CD8-positive, alpha-beta memory T cell (primary cell): ENCODE measurements at regions not wholly inside any gene's neighbourhood (a gene's known extent, or its start where the extent isn't known, plus 50 kb on each side); places are given as distances from the start of the nearest gene placed in this dataset.
"Not testable (repeated sequence)": the region's sequence is repeated elsewhere in the genome, so short reads cannot be mapped to it uniquely, and the experiment has no call there.

ENCODE experiments used
- CTCF ChIA-PET: fragments of 350-600 bp; sonication (Branson Sonifier 250); formaldehyde crosslinking; loops from one replicate; lab custom pipeline; 2021; ENCODE audit warnings: antibody characterized with exemption; lab: Charles Lee
- POLR2A ChIA-PET: fragments of 350-600 bp; sonication (Branson Sonifier 250); formaldehyde crosslinking; loops from one replicate; lab custom pipeline; 2021; ENCODE audit warnings: antibody characterized with exemption; lab: Charles Lee
- DNase-seq, 5 donors: peaks; one replicate each; pipeline versions ENCODE4 v3.0.0 to v3.0.0-alpha.2; 2020 to 2022; ENCODE audit warnings: mixed read lengths in 1 of 5
- H3K27ac ChIP-seq: one replicate; pipeline ENCODE4 v1.7.0; 2013; ENCODE audit warnings: low read depth, mild to moderate bottlenecking, low read length, moderate library complexity
- H3K27me3 ChIP-seq: 2 replicates; pipeline ENCODE4 v1.7.0; 2013; ENCODE audit warnings: low read length, mild to moderate bottlenecking; ENCODE audit not compliant: insufficient read depth, poor library complexity, severe bottlenecking
- H3K36me3 ChIP-seq: 2 replicates; pipeline ENCODE4 v1.7.0; 2013; ENCODE audit warnings: mild to moderate bottlenecking, low read length, moderate library complexity; ENCODE audit not compliant: insufficient read depth
- H3K4me1 ChIP-seq: 2 replicates; pipeline ENCODE4 v1.7.0; 2013; ENCODE audit warnings: mild to moderate bottlenecking, low read length, moderate library complexity; ENCODE audit not compliant: insufficient read depth
- H3K4me3 ChIP-seq: 2 replicates; pipeline ENCODE4 v1.7.0; 2013; ENCODE audit warnings: mild to moderate bottlenecking, low read length
- H3K9me3 ChIP-seq: 2 replicates; pipeline ENCODE4 v1.7.0; 2013; ENCODE audit warnings: mild to moderate bottlenecking, low read length
- H3K27ac Mint-ChIP-seq, 8 donors: one replicate each; pipeline ENCODE4 v1.8.0; 2020 to 2021; ENCODE audit warnings: mixed read lengths in 8 of 8, mild to moderate bottlenecking in 6 of 8, inconsistent platforms in 3 of 8, moderate library complexity in 3 of 8
- H3K27me3 Mint-ChIP-seq, 2 donors: one replicate each; pipeline ENCODE4 v1.8.0; 2020 to 2021; ENCODE audit warnings: mixed read lengths in 2 of 2, mild to moderate bottlenecking in 1 of 2, moderate library complexity in 1 of 2
- H3K36me3 Mint-ChIP-seq, 3 donors: one replicate each; pipeline ENCODE4 v1.8.0; 2020 to 2021; ENCODE audit warnings: mixed read lengths in 3 of 3, inconsistent platforms in 1 of 3, mild to moderate bottlenecking in 1 of 3
- H3K4me1 Mint-ChIP-seq, 3 donors: one replicate each; pipeline ENCODE4 v1.8.0; 2020 to 2021; ENCODE audit warnings: mixed read lengths in 3 of 3, inconsistent platforms in 1 of 3, mild to moderate bottlenecking in 1 of 3
- H3K4me3 Mint-ChIP-seq, 7 donors: one replicate each; pipeline ENCODE4 v1.8.0; 2020 to 2021; ENCODE audit warnings: mixed read lengths in 7 of 7, mild to moderate bottlenecking in 6 of 7, moderate library complexity in 4 of 7, inconsistent platforms in 2 of 7
- H3K9me3 Mint-ChIP-seq, 5 donors: one replicate each; pipeline ENCODE4 v1.8.0; 2020 to 2022; ENCODE audit warnings: mixed read lengths in 5 of 5, mild to moderate bottlenecking in 3 of 5, moderate library complexity in 2 of 5, inconsistent platforms in 1 of 5

- POLR2A ChIA-PET: no interaction called here
- CTCF ChIA-PET: no interaction called here
- Mint-ChIP-seq H3K27ac (no peak overlapping the region), H3K9me3 (peaks cover 0 to 7% (median 3%) of the 10 kb centered on the region in 5 donors), H3K4me1 (no peaks in the 10 kb centered on the region), H3K27me3 (peaks cover 0 to 7% of the 10 kb centered on the region in 2 donors), H3K36me3 (no peaks in the 10 kb centered on the region), H3K4me3 (no peak overlapping the region)
- Histone ChIP-seq H3K27ac (no peak overlapping the region), H3K27me3 (no peaks in the 10 kb centered on the region), H3K36me3 (no peaks in the 10 kb centered on the region), H3K4me1 (no peaks in the 10 kb centered on the region), H3K9me3 (no peaks in the 10 kb centered on the region), H3K4me3 (no peak overlapping the region)
- no peak for DNase-seq
These were observed 523.6 kb downstream of the GRIN2A start for GRCh38 chr16:9658586-9658985.

DNA sequence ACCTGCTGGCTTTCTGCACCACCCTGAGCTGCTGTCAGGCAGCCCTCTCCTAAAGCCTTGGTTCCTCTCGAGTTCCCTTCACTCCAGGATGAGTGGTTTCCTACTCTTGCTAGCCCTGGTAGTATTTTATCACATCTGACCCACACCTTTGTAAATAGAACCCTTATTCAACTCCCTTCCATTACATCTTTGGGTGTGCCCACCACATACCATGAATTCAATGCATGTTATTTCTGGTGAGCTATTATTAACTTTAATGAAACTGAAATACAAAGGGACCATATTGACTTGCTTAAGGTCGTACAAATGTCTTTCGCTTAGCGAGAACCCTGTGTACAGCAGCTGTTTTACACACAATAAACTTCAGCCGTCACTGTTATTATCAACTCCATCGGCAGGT lies 521.3 kb downstream of the GRIN2A start:
- DNase-seq: no peak
- no peak overlapping the region for H3K4me3 ChIP-seq
- H3K9me3 Mint-ChIP-seq: peaks cover 0 to 10% (median 5%) of the 10 kb centered on the region in 5 donors
- no peak overlapping the region for H3K27ac Mint-ChIP-seq
- no peaks in the 10 kb centered on the region for H3K36me3 ChIP-seq
- peaks cover 0 to 7% of the 10 kb centered on the region in 2 donors for H3K27me3 Mint-ChIP-seq
- H3K27me3 ChIP-seq: no peaks in the 10 kb centered on the region
- H3K9me3 ChIP-seq: no peaks in the 10 kb centered on the region
- CTCF ChIA-PET: no interaction called here
- H3K4me3 Mint-ChIP-seq: no peak overlapping the region
- POLR2A ChIA-PET: no interaction called here
- no peaks in the 10 kb centered on the region for H3K4me1 ChIP-seq
- H3K36me3 Mint-ChIP-seq: no peaks in the 10 kb centered on the region
- no peaks in the 10 kb centered on the region for H3K4me1 Mint-ChIP-seq
- no peak overlapping the region for H3K27ac ChIP-seq

GRCh38 chr16:9661336-9662017 lies 520.8 kb downstream of the GRIN2A start:
- peaks cover 0 to 10% (median 5%) of the 10 kb centered on the region in 5 donors for H3K9me3 Mint-ChIP-seq
- CTCF ChIA-PET: no interaction called here
- Histone ChIP-seq H3K4me1 (no peaks in the 10 kb centered on the region), H3K27me3 (no peaks in the 10 kb centered on the region), H3K9me3 (no peaks in the 10 kb centered on the region), H3K36me3 (no peaks in the 10 kb centered on the region), H3K27ac (no peak overlapping the region), H3K4me3 (no peak overlapping the region)
- H3K4me3 Mint-ChIP-seq: no peak overlapping the region
- H3K36me3 Mint-ChIP-seq: no peaks in the 10 kb centered on the region
- peaks cover 0 to 7% of the 10 kb centered on the region in 2 donors for H3K27me3 Mint-ChIP-seq
- no peak for DNase-seq
- POLR2A ChIA-PET: no interaction called here
- no peak overlapping the region for H3K27ac Mint-ChIP-seq
- no peaks in the 10 kb centered on the region for H3K4me1 Mint-ChIP-seq

GRCh38 chr16:9663588-9663987 lies 518.6 kb downstream of the GRIN2A start:
- Histone ChIP-seq H3K27me3 (no peaks in the 10 kb centered on the region), H3K9me3 (no peaks in the 10 kb centered on the region), H3K36me3 (no peaks in the 10 kb centered on the region), H3K4me1 (no peaks in the 10 kb centered on the region), H3K4me3 (no peak overlapping the region), H3K27ac (no peak overlapping the region)
- H3K4me3 Mint-ChIP-seq: no peak overlapping the region
- no peaks in the 10 kb centered on the region for H3K4me1 Mint-ChIP-seq
- DNase-seq: no peak
- peaks cover 0 to 3% (median 0%) of the 10 kb centered on the region in 3 donors for H3K36me3 Mint-ChIP-seq
- ChIA-PET CTCF (no interaction called here), POLR2A (no interaction called here)
- H3K9me3 Mint-ChIP-seq: peaks cover 0 to 6% (median 5%) of the 10 kb centered on the region in 5 donors
- peaks cover 0 to 5% of the 10 kb centered on the region in 2 donors for H3K27me3 Mint-ChIP-seq
- H3K27ac Mint-ChIP-seq: no peak overlapping the region

DNA sequence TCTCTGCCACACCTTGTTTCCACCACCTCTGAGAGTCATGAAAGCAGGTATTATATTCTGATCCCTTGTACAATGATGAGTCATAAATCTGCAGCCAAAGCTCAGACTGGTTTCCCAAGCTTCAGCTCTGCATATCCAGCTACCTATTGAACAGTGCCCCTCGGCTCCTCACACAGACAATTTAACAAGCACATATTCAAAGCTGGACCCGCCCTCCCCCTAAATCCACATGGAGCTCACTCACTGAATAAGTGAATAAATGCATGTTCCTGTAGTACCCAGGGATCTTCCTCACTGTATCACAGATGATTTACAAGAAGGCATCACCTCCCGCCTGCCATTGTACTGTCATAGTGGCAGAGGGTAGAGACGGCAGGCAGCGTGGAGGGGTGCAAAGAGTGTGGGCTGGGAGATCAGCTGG lies 516.4 kb downstream of the GRIN2A start:
- CTCF ChIA-PET: no interaction called here

GRCh38 chr16:9666834-9667480 lies 515.3 kb downstream of the GRIN2A start:
- H3K4me3 ChIP-seq: no peak overlapping the region
- DNase-seq: no peak
- Mint-ChIP-seq H3K36me3 (peaks cover 0 to 3% (median 0%) of the 10 kb centered on the region in 3 donors), H3K27me3 (peaks cover 0 to 2% of the 10 kb centered on the region in 2 donors), H3K27ac (no peak overlapping the region), H3K9me3 (peaks cover 0 to 5% (median 3%) of the 10 kb centered on the region in 5 donors), H3K4me1 (no peaks in the 10 kb centered on the region), H3K4me3 (no peak overlapping the region)
- no peak overlapping the region for H3K27ac ChIP-seq
- CTCF ChIA-PET: no interaction called here
- POLR2A ChIA-PET: no interaction called here
- H3K9me3 ChIP-seq: no peaks in the 10 kb centered on the region
- H3K27me3 ChIP-seq: no peaks in the 10 kb centered on the region
- H3K36me3 ChIP-seq: no peaks in the 10 kb centered on the region
- H3K4me1 ChIP-seq: no peaks in the 10 kb centered on the region

More for the DNA sequence above, 516.4 kb downstream of the GRIN2A start:
- Mint-ChIP-seq H3K27me3 (peaks cover 0 to 5% of the 10 kb centered on the region in 2 donors), H3K4me3 (no peak overlapping the region), H3K4me1 (no peaks in the 10 kb centered on the region), H3K36me3 (peaks cover 0 to 3% (median 0%) of the 10 kb centered on the region in 3 donors), H3K27ac (no peak overlapping the region), H3K9me3 (peaks cover 0 to 5% (median 3%) of the 10 kb centered on the region in 5 donors)
- H3K9me3 ChIP-seq: no peaks in the 10 kb centered on the region
- H3K4me1 ChIP-seq: no peaks in the 10 kb centered on the region
- POLR2A ChIA-PET: no interaction called here
- no peaks in the 10 kb centered on the region for H3K27me3 ChIP-seq
- H3K27ac ChIP-seq: no peak overlapping the region
- DNase-seq: no peak
- no peak overlapping the region for H3K4me3 ChIP-seq
- no peaks in the 10 kb centered on the region for H3K36me3 ChIP-seq

- Histone ChIP-seq H3K9me3 (no peaks in the 10 kb centered on the region), H3K27me3 (no peaks in the 10 kb centered on the region), H3K4me3 (no peak overlapping the region), H3K36me3 (no peaks in the 10 kb centered on the region), H3K27ac (no peak overlapping the region), H3K4me1 (no peaks in the 10 kb centered on the region)
- Mint-ChIP-seq H3K27me3 (peaks cover 0 to 2% of the 10 kb centered on the region in 2 donors), H3K9me3 (peaks cover 0 to 5% (median 0%) of the 10 kb centered on the region in 5 donors), H3K4me1 (no peaks in the 10 kb centered on the region), H3K4me3 (no peak overlapping the region), H3K27ac (no peak overlapping the region), H3K36me3 (peaks cover 0 to 3% (median 0%) of the 10 kb centered on the region in 3 donors)
- POLR2A ChIA-PET: no interaction called here
- CTCF ChIA-PET: no interaction called here
- DNase-seq: no peak
These were observed 512.2 kb downstream of the GRIN2A start for GRCh38 chr16:9670033-9670432.

GRCh38 chr16:9670616-9671015 lies 511.6 kb downstream of the GRIN2A start:
- H3K27me3 Mint-ChIP-seq, H3K36me3 ChIP-seq, H3K36me3 Mint-ChIP-seq, H3K27ac ChIP-seq, CTCF ChIA-PET, POLR2A ChIA-PET, DNase-seq, H3K9me3 Mint-ChIP-seq, H3K4me3 Mint-ChIP-seq, H3K9me3 ChIP-seq, H3K4me3 ChIP-seq, H3K27ac Mint-ChIP-seq, H3K4me1 Mint-ChIP-seq, H3K27me3 ChIP-seq, H3K4me1 ChIP-seq: not testable (repeated sequence)
